ENCODE measurements at regions not wholly inside any gene's neighbourhood (a gene's known extent, or its start where the extent isn't known, plus 50 kb on each side); places are given as distances from the start of the nearest gene placed in this dataset.

- no peak overlapping the region for H3K56ac ChIP-seq (replicated peaks; ENCODE audit: insufficient read length, low read depth, low read length)
- H2AK5ac ChIP-seq (ENCODE audit: low read depth, low read length): no peak overlapping the region
- no peaks in the 10 kb centered on the region for H3K9me3 ChIP-seq (ENCODE audit: insufficient read depth in 2 of 2, low read depth in 1 of 2, low read length in 1 of 2)
- H3K36me3 ChIP-seq (ENCODE audit: control insufficient read depth in 2 of 4, insufficient read depth in 4 of 4, low read length in 3 of 4): no peaks in the 10 kb centered on the region
- H3K79me1 ChIP-seq (ENCODE audit: low read depth, low read length): no peaks in the 10 kb centered on the region
- H3K4me2 ChIP-seq (ENCODE audit: insufficient read depth in 1 of 2, low read depth in 2 of 2, low read length in 2 of 2): no peak overlapping the region
- H2BK12ac ChIP-seq (ENCODE audit: low read depth, low read length): no peak overlapping the region
- H3K27me3 ChIP-seq (replicated peaks in 1 of 4; ENCODE audit: control insufficient read depth in 3 of 4, extremely low read depth in 1 of 4, insufficient read depth in 3 of 4, low read length in 3 of 4): peaks cover 0 to 3% (median 0%) of the 10 kb centered on the region in 4 experiments; a peak in 4 of 7 replicates
- H4K5ac ChIP-seq (ENCODE audit: insufficient read length, low read depth, low read length): no peak overlapping the region
- H3K4me1 ChIP-seq (replicated peaks in 1 of 4; ENCODE audit: control insufficient read depth in 3 of 4, insufficient read depth in 4 of 4, low read length in 3 of 4): no peaks in the 10 kb centered on the region
- H2BK20ac ChIP-seq (ENCODE audit: low read length): no peak overlapping the region
- H3K23me2 ChIP-seq (ENCODE audit: low read depth, low read length): no peaks in the 10 kb centered on the region
- DNase-seq (ENCODE audit: low read depth in 1 of 2, low spot score in 2 of 2) (no peak), FAIRE-seq (peak; percentile 24)
- no peak overlapping the region for H3K14ac ChIP-seq (ENCODE audit: insufficient read length)
- H2BK120ac ChIP-seq (replicated peaks; ENCODE audit: low read depth, low read length): no peak overlapping the region
- H2BK5ac ChIP-seq (ENCODE audit: low read depth, low read length): no peak overlapping the region
- H4K20me1 ChIP-seq (replicated peaks in 1 of 2; ENCODE audit: control insufficient read depth in 1 of 2, insufficient read depth in 2 of 2, low read length in 2 of 2): no peaks in the 10 kb centered on the region
- H2AFZ ChIP-seq (ENCODE audit: low read length): no peak overlapping the region
- H4K8ac ChIP-seq (ENCODE audit: extremely low read depth, insufficient read depth, low read length): no peak overlapping the region
- no peak overlapping the region for H2BK15ac ChIP-seq (ENCODE audit: low read length)
- no peak overlapping the region for H4K91ac ChIP-seq (replicated peaks; ENCODE audit: insufficient read length, low read length)
- ChIA-PET POLR2A (ENCODE audit: partially characterized antibody) (no interaction called here), CTCF (ENCODE audit: partially characterized antibody) (interaction anchor here (0.9 to 1.3 kb wide), 2 partner anchors 63 to 115 kb away, joined by 3 to 4 read pairs; no protein-coding TSS in a partner anchor)
- H3K4me3 ChIP-seq (ENCODE audit: extremely low read depth in 1 of 4, insufficient read depth in 2 of 4, low read depth in 3 of 4, low read length in 4 of 4): no peak overlapping the region
- no peak overlapping the region for H3K4ac ChIP-seq (replicated peaks; ENCODE audit: insufficient read length, low read depth, low read length)
- H3K27ac ChIP-seq (ENCODE audit: low read depth, low read length): no peak overlapping the region
- H3K79me2 ChIP-seq (ENCODE audit: control insufficient read depth in 1 of 2, insufficient read depth in 2 of 2, low read length in 2 of 2): no peaks in the 10 kb centered on the region
- 83% methylated on average over 4 of the region's 4 CpGs; no CpG with 5 or more reads in 1 of the 2 experiments for WGBS, 2 experiments (ENCODE audit: extremely low coverage in 1 of 2, insufficient coverage in 1 of 2, insufficient read length in 1 of 2, insufficient replicate concordance in 2 of 2, low coverage in 1 of 2, low lambda C conversion rate in 2 of 2, missing lambda C conversion rate in 1 of 2)
- no peak overlapping the region for H3K9ac ChIP-seq (replicated peaks in 1 of 4; ENCODE audit: extremely low read depth in 1 of 4, low read depth in 3 of 4, low read length in 3 of 4)
- no peak overlapping the region for H3K23ac ChIP-seq (ENCODE audit: insufficient read length)
- H3K18ac ChIP-seq (ENCODE audit: extremely low read depth, low read length): no peak overlapping the region
- TF ChIP-seq E2F6 (IDR thresholded peaks at IDR 0.05): no peak
- no peak for TF ChIP-seq EP300 (IDR thresholded peaks at IDR 0.05; ENCODE audit: borderline replicate concordance in 1 of 2, low read depth in 2 of 2, low read length in 2 of 2)
- TF ChIP-seq RBBP5 (IDR thresholded peaks at IDR 0.05; ENCODE audit: borderline replicate concordance, low read depth, low read length): no peak
- no peak for TF ChIP-seq SUZ12 (IDR thresholded peaks at IDR 0.05; ENCODE audit: low read length)
- no peak for TF ChIP-seq EGR1 (IDR thresholded peaks at IDR 0.05; ENCODE audit: borderline replicate concordance, low read depth, low read length)
- TF ChIP-seq GABPA (IDR thresholded peaks at IDR 0.05; ENCODE audit: borderline replicate concordance, insufficient read depth, low read length): no peak
- TF ChIP-seq CHD1 (IDR thresholded peaks at IDR 0.05; ENCODE audit: low read depth, low read length): no peak
- TF ChIP-seq POLR2AphosphoS5 (IDR thresholded peaks at IDR 0.05; ENCODE audit: low read depth, low read length): no peak
- no peak for TF ChIP-seq CHD2 (IDR thresholded peaks at IDR 0.05; ENCODE audit: low read length)
Observed at GRCh38 chr1:18038051-18038450, 69.5 kb upstream of the IGSF21 start.
